ENCODE measurements at regions not wholly inside any gene's neighbourhood (a gene's known extent, or its start where the extent isn't known, plus 50 kb on each side); places are given as distances from the start of the nearest gene placed in this dataset.

- TF ChIP-seq CTCF (conservative IDR thresholded peaks at IDR 0.05; ENCODE audit: low read depth, low read length) = no peak
- H3K4me3 ChIP-seq (ENCODE audit: low read depth, low read length) = no peak overlapping the region
- DNase-seq (ENCODE audit: low read depth) = no peak
These were observed 156.0 kb upstream of the SALL1 start for GRCh38 chr16:51306886-51307595.

- TF ChIP-seq CTCF (conservative IDR thresholded peaks at IDR 0.05; ENCODE audit: low read depth, low read length) = no peak
- DNase-seq (ENCODE audit: low read depth) = no peak
- no peak overlapping the region for H3K4me3 ChIP-seq (ENCODE audit: low read depth, low read length)
These were observed 155.0 kb upstream of the SALL1 start for GRCh38 chr16:51306116-51306515.

GRCh38 chr16:51305337-51305736 lies 154.3 kb upstream of the SALL1 start:
- no peak for DNase-seq (ENCODE audit: low read depth)
- H3K4me3 ChIP-seq (ENCODE audit: low read depth, low read length) = no peak overlapping the region
- TF ChIP-seq CTCF (conservative IDR thresholded peaks at IDR 0.05; ENCODE audit: low read depth, low read length) = no peak

- H3K4me3 ChIP-seq (ENCODE audit: low read depth, low read length) = no peak overlapping the region
- DNase-seq (ENCODE audit: low read depth) = no peak
- peak; percentile 27 for TF ChIP-seq CTCF (conservative IDR thresholded peaks at IDR 0.05; ENCODE audit: low read depth, low read length)
These were observed 151.0 kb upstream of the SALL1 start for GRCh38 chr16:51302042-51302441.

- DNase-seq (ENCODE audit: low read depth) = no peak
- TF ChIP-seq CTCF (conservative IDR thresholded peaks at IDR 0.05; ENCODE audit: low read depth, low read length) = no peak
- no peak overlapping the region for H3K4me3 ChIP-seq (ENCODE audit: low read depth, low read length)
These were observed 147.7 kb upstream of the SALL1 start for GRCh38 chr16:51298800-51299199.

- H3K4me3 ChIP-seq (ENCODE audit: low read depth, low read length) = no peak overlapping the region
- DNase-seq (ENCODE audit: low read depth) = no peak
- TF ChIP-seq CTCF (conservative IDR thresholded peaks at IDR 0.05; ENCODE audit: low read depth, low read length) = no peak
These were observed 139.6 kb upstream of the SALL1 start for GRCh38 chr16:51290442-51291285.

Data from epithelial cell of proximal tubule (primary cell).